ENCODE measurements at regions not wholly inside any gene's neighbourhood (a gene's known extent, or its start where the extent isn't known, plus 50 kb on each side); places are given as distances from the start of the nearest gene placed in this dataset.

DNA sequence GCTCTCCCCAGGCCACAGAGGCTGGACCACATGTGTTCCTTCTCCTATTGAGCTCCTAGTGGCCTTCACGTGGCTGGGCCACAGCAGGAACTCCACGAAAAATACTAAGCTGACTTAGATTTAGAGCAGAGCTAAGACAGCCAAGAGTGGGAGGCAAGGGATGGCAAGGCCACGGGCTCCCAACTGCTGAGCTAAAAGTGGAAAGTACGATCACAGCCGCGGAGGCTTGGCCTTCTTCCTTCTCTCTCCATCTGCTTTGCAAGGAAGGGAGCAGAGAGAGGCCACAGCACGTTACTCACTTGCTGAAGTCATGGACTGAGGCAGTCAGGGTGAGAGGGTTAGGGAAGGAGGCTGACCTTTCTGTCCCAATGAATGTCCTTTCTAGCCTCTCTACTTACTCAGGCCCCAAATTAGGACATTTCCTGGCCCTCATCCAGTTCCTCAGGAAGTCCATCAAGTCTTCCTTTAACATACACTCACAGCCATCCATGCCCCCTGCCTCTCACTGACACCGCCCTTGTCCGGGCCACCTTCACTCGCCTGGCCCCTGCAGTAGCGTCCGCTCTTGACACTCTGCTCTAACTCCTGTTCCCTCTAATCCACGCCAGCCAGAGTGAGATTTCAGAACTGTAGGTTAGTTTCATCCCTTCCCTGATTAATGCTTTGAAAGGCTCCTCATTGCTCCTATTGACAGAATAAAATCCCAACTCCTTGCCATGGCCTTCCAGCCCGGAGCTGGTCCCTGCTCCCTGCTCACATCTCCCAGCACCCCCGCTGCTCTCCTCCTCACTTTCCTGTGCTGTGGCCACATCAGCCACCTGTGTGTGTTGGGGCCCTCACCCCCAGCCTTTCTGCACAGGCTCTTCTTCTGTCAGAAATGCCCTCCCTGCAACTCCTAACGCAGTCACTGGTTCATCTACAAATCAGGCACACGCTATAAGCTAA, 204.2 kb downstream of the CYP26B1 start:
- ChIA-PET CTCF (ENCODE audit: low intra/inter-chr PET ratio, low total read pairs) (no interaction called here), POLR2A (no interaction called here)
- FAIRE-seq (no peak), DNase-seq (ENCODE audit: low spot score) (no peak), ATAC-seq (no peak)
- Histone ChIP-seq H3K27me3 (ENCODE audit: control insufficient read depth in 1 of 2, insufficient read depth in 2 of 2, low read length in 2 of 2) (peaks cover 3 to 73% of the 10 kb centered on the region in 2 experiments; a peak in 4 of 5 replicates), H3K9ac (ENCODE audit: insufficient read depth, low read depth, low read length) (no peak overlapping the region), H3K27ac (ENCODE audit: extremely low read length, insufficient read depth, low read length) (no peak overlapping the region), H3K4me2 (ENCODE audit: low read depth, low read length) (no peak overlapping the region), H3K4me3 (replicated peaks in 1 of 3; ENCODE audit: insufficient read depth in 1 of 3, low read depth in 2 of 3, low read length in 3 of 3) (no peak overlapping the region), H2AFZ (ENCODE audit: low read length) (no peak overlapping the region), H3K9me3 (ENCODE audit: low read length) (no peaks in the 10 kb centered on the region), H4K20me1 (ENCODE audit: insufficient read depth, low read length) (no peaks in the 10 kb centered on the region), H3K79me2 (ENCODE audit: insufficient read depth, low read length) (no peaks in the 10 kb centered on the region), H3K4me1 (ENCODE audit: insufficient read depth, low read length) (no peaks in the 10 kb centered on the region), H3K36me3 (replicated peaks in 1 of 2; ENCODE audit: control insufficient read depth in 1 of 2, insufficient read depth in 2 of 2, low read length in 2 of 2) (no peaks in the 10 kb centered on the region)
- intact Hi-C loops (cut with micrococcal nuclease; ENCODE audit: unreplicated experiment) (no loop called here), in situ Hi-C loops (cut with HindIII; ENCODE audit: extremely low pct_ligation_motif_present, low pct_unique_long_range_greater_than_20kb) (no loop called here)
- BruUV-seq (replicated peaks) = no TSS peak
- WGBS (ENCODE audit: low lambda C conversion rate) = 37% methylated on average over 17 of the region's 17 CpGs
- TF ChIP-seq TEAD3 (CRISPR knock-in tag; optimal IDR thresholded peaks at IDR 0.05; ENCODE audit: borderline replicate concordance) (no peak), KDM5B (CRISPR knock-in tag; IDR thresholded peaks at IDR 0.05; ENCODE audit: borderline replicate concordance) (no peak), SAP130 (CRISPR knock-in tag; IDR thresholded peaks at IDR 0.05; ENCODE audit: low read depth) (no peak), ZNF20 (CRISPR knock-in tag; IDR thresholded peaks at IDR 0.05) (no peak), STAG1 (CRISPR knock-in tag; IDR thresholded peaks at IDR 0.05) (no peak), ZNF446 (CRISPR knock-in tag; IDR thresholded peaks at IDR 0.05) (no peak)
- TF ChIP-seq, protein P1, sequence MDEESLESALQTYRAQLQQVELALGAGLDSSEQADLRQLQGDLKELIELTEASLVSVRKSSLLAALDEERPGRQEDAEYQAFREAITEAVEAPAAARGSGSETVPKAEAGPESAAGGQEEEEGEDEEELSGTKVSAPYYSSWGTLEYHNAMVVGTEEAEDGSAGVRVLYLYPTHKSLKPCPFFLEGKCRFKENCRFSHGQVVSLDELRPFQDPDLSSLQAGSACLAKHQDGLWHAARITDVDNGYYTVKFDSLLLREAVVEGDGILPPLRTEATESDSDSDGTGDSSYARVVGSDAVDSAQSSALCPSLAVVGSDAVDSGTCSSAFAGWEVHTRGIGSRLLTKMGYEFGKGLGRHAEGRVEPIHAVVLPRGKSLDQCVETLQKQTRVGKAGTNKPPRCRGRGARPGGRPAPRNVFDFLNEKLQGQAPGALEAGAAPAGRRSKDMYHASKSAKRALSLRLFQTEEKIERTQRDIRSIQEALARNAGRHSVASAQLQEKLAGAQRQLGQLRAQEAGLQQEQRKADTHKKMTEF (CRISPR knock-in tag; IDR thresholded peaks at IDR 0.05) = no peak
- TF ChIP-seq, protein P2, sequence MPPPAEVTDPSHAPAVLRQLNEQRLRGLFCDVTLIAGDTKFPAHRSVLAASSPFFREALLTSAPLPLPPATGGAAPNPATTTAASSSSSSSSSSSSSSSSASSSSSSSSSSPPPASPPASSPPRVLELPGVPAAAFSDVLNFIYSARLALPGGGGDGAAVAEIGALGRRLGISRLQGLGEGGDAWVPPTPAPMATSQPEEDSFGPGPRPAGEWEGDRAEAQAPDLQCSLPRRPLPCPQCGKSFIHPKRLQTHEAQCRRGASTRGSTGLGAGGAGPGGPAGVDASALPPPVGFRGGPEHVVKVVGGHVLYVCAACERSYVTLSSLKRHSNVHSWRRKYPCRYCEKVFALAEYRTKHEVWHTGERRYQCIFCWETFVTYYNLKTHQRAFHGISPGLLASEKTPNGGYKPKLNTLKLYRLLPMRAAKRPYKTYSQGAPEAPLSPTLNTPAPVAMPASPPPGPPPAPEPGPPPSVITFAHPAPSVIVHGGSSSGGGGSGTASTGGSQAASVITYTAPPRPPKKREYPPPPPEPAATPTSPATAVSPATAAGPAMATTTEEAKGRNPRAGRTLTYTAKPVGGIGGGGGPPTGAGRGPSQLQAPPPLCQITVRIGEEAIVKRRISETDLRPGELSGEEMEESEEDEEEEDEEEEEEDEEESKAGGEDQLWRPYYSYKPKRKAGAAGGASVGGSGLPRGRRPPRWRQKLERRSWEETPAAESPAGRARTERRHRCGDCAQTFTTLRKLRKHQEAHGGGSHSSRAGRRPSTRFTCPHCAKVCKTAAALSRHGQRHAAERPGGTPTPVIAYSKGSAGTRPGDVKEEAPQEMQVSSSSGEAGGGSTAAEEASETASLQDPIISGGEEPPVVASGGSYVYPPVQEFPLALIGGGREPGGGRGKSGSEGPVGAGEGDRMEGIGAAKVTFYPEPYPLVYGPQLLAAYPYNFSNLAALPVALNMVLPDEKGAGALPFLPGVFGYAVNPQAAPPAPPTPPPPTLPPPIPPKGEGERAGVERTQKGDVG (CRISPR knock-in tag; IDR thresholded peaks at IDR 0.05; ENCODE audit: borderline replicate concordance) = no peak
- TF ChIP-seq, protein P3, sequence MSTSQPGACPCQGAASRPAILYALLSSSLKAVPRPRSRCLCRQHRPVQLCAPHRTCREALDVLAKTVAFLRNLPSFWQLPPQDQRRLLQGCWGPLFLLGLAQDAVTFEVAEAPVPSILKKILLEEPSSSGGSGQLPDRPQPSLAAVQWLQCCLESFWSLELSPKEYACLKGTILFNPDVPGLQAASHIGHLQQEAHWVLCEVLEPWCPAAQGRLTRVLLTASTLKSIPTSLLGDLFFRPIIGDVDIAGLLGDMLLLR (CRISPR knock-in tag; IDR thresholded peaks at IDR 0.05) = no peak

All from HepG2 (cell line).